Right lobe of liver (tissue), 6 donors: ENCODE measurements at regions not wholly inside any gene's neighbourhood (a gene's known extent, or its start where the extent isn't known, plus 50 kb on each side); places are given as distances from the start of the nearest gene placed in this dataset.
A peak's percentile ranks its signal among the peaks of the same experiment; 100 is the strongest.

Experiments used
- ATAC-seq, 4 donors: fragments of 200-7000 bp; cut with Tn5 transposase; one replicate each; pipeline ENCODE4 v1.9.1; 2020; ENCODE audit warnings: mild to moderate bottlenecking in 4 of 4, moderate library complexity in 4 of 4
- DNase-seq, 3 donors: peaks; one replicate each; pipeline ENCODE4 v3.0.0-alpha.2; 2020
- H3K27ac ChIP-seq, 3 donors: fragments of 200-600 bp; one replicate each; pipeline ENCODE4 v1.8.0; 2022
- H3K27me3 ChIP-seq, 2 donors: fragments of 200-600 bp; one replicate each; pipeline ENCODE4 v1.8.0; 2022
- H3K36me3 ChIP-seq, 4 donors: fragments of 200-600 bp; sonication (generic) in 1 of 4; one replicate each; pipeline versions ENCODE4 v1.5.1 to v1.8.0; 2017 to 2022; ENCODE audit warnings: control low read depth in 1 of 4
- H3K4me1 ChIP-seq, 4 donors: fragments of 200-600 bp; sonication (generic) in 1 of 4; one replicate each; pipeline versions ENCODE4 v1.5.1 to v1.8.0; 2017 to 2022; ENCODE audit warnings: control low read depth in 1 of 4
- H3K4me3 ChIP-seq, 3 donors: fragments of 200-600 bp; one replicate each; pipeline ENCODE4 v1.8.0; 2022
- H3K9me3 ChIP-seq, 4 donors: fragments of 200-600 bp; sonication (generic) in 1 of 4; one replicate each; pipeline versions ENCODE4 v1.5.1 to v1.8.0; 2017 to 2022; ENCODE audit warnings: control low read depth in 1 of 4
- CTCF ChIP-seq, 4 donors: fragments of 200-600 bp in 3 of 4; fragments of 450-650 bp in 1 of 4; IDR thresholded peaks; one replicate each; pipeline versions ENCODE4 v1.5.1 to v1.8.0; 2016 to 2022; ENCODE audit warnings: antibody characterized with exemption in 4 of 4, mild to moderate bottlenecking in 2 of 4
- POLR2A ChIP-seq: fragments of 450-650 bp; IDR thresholded peaks from one replicate; pipeline ENCODE4 v1.6.1; 2017; ENCODE audit warnings: antibody characterized with exemption, mild to moderate bottlenecking
- WGBS: methylation state at CpG from one replicate; pipeline ENCODE4 v1.1.6; 2018; ENCODE audit warnings: low coverage, low lambda C conversion rate; ENCODE audit not compliant: insufficient coverage; ENCODE audit errors: missing lambda C conversion rate; 5-methylcytosine and 5-hydroxymethylcytosine counted together
- intact Hi-C, 2 donors: fragments of 100-400 bp; cut with DNase I; formaldehyde crosslinking; loops; one replicate each; pipeline versions ENCODE4 v1.11.2 to v1.14.1; 2022
- donor health status: DM: no; HTN: yes; CAD: no.
- donor health status: DM: no; HTN: no; CAD: no.
- donor health status: DM: no; HTN: no; CAD: no.
- donor health status: DM: no; HTN: yes; CAD: no.
- donor health status: DM: no; HTN: yes; CAD: no.

DNA sequence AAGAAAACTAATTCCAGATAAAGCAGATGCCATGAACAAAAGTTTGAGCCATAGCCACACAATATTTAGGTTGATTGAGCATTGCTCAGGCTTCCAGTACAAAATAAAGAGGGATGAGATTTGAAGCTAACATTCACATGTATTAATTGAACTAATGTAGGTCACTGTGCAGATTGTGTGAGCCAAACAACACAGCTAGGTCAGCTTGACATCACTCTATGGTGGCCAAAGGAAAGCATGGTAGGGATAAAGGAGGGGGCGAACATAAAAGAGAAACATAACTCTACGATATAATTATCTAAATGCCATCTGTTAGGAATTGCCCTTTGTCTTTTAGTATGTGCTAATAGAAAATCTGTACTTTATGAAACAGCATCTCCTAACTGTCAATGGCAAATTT, 477.7 kb upstream of the SYT1 start:
- Histone ChIP-seq H3K36me3 (no peaks in the 10 kb centered on the region), H3K4me3 (no peak overlapping the region), H3K27me3 (no peaks in the 10 kb centered on the region), H3K9me3 (no peaks in the 10 kb centered on the region), H3K4me1 (no peaks in the 10 kb centered on the region), H3K27ac (no peak overlapping the region)
- TF ChIP-seq POLR2A (no peak), CTCF (IDR thresholded peaks at IDR 0.05) (no peak)
- intact Hi-C loops, result no loop called here
- DNase-seq (no peak), ATAC-seq (no peak)
- WGBS, result 80% methylated on average over 2 of the region's 2 CpGs

DNA sequence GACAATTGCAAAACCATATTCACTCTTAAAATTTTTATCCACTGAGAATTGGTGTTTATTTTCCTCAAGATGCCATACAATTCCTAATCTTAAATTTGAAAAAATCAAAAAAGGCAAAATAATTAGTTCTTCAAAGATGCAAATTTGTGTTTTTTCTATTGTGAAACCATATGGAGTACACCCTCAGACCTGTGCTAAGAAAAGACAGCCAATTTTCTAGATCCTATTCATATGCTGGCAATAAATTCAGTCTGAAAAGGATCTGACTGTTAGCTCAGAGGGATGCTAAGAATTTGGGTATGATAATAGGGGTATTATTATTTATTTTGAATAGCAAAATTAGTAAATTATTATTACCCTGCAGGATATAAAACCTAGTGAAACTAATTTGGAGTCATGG, 476.9 kb upstream of the SYT1 start:
- ATAC-seq (no peak), DNase-seq (no peak)
- Histone ChIP-seq H3K27ac (no peak overlapping the region), H3K36me3 (no peaks in the 10 kb centered on the region), H3K27me3 (no peaks in the 10 kb centered on the region), H3K4me1 (no peaks in the 10 kb centered on the region), H3K9me3 (no peaks in the 10 kb centered on the region), H3K4me3 (no peak overlapping the region)
- TF ChIP-seq CTCF (IDR thresholded peaks at IDR 0.05) (no peak), POLR2A (no peak)
- intact Hi-C loops, result no loop called here

GRCh38 chr12:78388461-78388860, 476.1 kb upstream of the SYT1 start:
- intact Hi-C loops, result no loop called here
- no peak overlapping the region for H3K4me3 ChIP-seq
- ATAC-seq (no peak), DNase-seq (no peak)
- no peaks in the 10 kb centered on the region for H3K4me1 ChIP-seq
- H3K9me3 ChIP-seq, result no peaks in the 10 kb centered on the region
- H3K27me3 ChIP-seq, result no peaks in the 10 kb centered on the region
- no peak for TF ChIP-seq CTCF (IDR thresholded peaks at IDR 0.05)
- TF ChIP-seq POLR2A, result no peak
- no peak overlapping the region for H3K27ac ChIP-seq
- H3K36me3 ChIP-seq, result no peaks in the 10 kb centered on the region

DNA sequence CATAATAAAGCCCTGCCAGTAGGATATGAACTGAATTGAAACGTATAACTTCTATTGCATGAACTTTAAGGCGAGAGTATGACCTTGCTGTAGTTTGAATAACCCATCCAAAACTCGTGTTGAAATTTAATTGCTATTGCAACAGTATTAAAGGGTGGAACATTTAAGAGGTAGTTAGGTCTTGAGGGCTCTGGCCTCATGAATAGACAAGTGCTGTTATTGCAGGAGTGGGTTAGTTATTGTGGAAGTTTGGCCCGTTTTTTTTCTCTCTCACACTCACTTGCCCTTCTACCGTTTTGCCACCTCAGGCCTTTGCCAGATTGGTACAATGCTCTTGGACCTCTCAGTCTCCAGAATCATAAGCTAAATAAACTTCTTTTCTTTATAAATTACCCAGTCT, 473.7 kb upstream of the SYT1 start:
- no peaks in the 10 kb centered on the region for H3K9me3 ChIP-seq
- no peak overlapping the region for H3K4me3 ChIP-seq
- 46% methylated on average over 5 of the region's 5 CpGs for WGBS
- H3K4me1 ChIP-seq, result no peaks in the 10 kb centered on the region
- no peak for ATAC-seq
- no peak overlapping the region for H3K27ac ChIP-seq
- DNase-seq, result no peak
- no peak for TF ChIP-seq POLR2A
- TF ChIP-seq CTCF (IDR thresholded peaks at IDR 0.05), result no peak
- H3K27me3 ChIP-seq, result no peaks in the 10 kb centered on the region
- intact Hi-C loops, result no loop called here
- H3K36me3 ChIP-seq, result no peaks in the 10 kb centered on the region

GRCh38 chr12:78392918-78393317, 471.7 kb upstream of the SYT1 start:
- no peaks in the 10 kb centered on the region for H3K4me1 ChIP-seq
- intact Hi-C loops, result no loop called here
- peak in 1 of 4 donors; percentile 10 for TF ChIP-seq CTCF (IDR thresholded peaks at IDR 0.05)
- TF ChIP-seq POLR2A, result no peak
- no peak for DNase-seq
- H3K4me3 ChIP-seq, result no peak overlapping the region
- H3K27me3 ChIP-seq, result no peaks in the 10 kb centered on the region
- H3K27ac ChIP-seq, result no peak overlapping the region
- ATAC-seq, result no peak
- H3K9me3 ChIP-seq, result no peaks in the 10 kb centered on the region
- 27% methylated on average over 2 of the region's 2 CpGs for WGBS
- no peaks in the 10 kb centered on the region for H3K36me3 ChIP-seq
